ENCODE measurements at regions not wholly inside any gene's neighbourhood (a gene's known extent, or its start where the extent isn't known, plus 50 kb on each side); places are given as distances from the start of the nearest gene placed in this dataset.

DNA sequence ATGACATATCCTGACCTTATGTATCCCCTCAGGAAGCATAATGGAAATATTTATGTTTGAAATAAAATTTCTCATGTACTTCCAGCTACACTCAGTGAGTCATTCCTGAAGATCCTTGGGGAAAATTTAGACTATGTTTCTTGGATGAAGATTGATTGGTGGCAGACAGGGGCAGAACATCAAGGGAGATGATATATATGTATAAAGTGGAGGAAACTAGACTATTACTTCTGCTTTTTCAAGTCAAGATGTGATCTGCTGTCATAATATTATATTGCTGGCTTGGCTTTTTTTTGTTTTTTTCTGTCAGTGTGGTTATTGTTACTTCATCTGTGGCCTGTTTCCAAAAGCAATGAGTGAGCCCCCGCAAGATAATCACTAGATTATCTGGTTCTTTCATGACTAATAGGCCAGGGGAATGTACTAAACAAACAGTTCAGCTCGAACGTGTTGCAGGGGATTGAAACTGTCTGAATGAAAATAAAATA lies 87.2 kb upstream of the TNFSF11 start:
- TF ChIP-seq, protein P1, sequence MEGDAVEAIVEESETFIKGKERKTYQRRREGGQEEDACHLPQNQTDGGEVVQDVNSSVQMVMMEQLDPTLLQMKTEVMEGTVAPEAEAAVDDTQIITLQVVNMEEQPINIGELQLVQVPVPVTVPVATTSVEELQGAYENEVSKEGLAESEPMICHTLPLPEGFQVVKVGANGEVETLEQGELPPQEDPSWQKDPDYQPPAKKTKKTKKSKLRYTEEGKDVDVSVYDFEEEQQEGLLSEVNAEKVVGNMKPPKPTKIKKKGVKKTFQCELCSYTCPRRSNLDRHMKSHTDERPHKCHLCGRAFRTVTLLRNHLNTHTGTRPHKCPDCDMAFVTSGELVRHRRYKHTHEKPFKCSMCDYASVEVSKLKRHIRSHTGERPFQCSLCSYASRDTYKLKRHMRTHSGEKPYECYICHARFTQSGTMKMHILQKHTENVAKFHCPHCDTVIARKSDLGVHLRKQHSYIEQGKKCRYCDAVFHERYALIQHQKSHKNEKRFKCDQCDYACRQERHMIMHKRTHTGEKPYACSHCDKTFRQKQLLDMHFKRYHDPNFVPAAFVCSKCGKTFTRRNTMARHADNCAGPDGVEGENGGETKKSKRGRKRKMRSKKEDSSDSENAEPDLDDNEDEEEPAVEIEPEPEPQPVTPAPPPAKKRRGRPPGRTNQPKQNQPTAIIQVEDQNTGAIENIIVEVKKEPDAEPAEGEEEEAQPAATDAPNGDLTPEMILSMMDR (IDR thresholded peaks at IDR 0.05): no peak
- TF ChIP-seq POLR2A (IDR thresholded peaks at IDR 0.05): no peak
